HL-60 (cell line): ENCODE measurements at regions not wholly inside any gene's neighbourhood (a gene's known extent, or its start where the extent isn't known, plus 50 kb on each side); places are given as distances from the start of the nearest gene placed in this dataset.

ENCODE experiments used
- DNase-seq, 2 experiments: peaks; one replicate each; pipeline ENCODE4 v3.0.0-alpha.2; 2010 to 2020; ENCODE audit warnings: low read depth in 1 of 2, low spot score in 1 of 2
- H3K27ac ChIP-seq: fragments of 250-450 bp; sonication (Bioruptor Pico); replicated peaks from 2 replicates; pipeline ENCODE4 v1.5.1; 2020; ENCODE audit warnings: mild to moderate bottlenecking, moderate library complexity
- H3K27me3 ChIP-seq: fragments of 250-450 bp; sonication (Bioruptor Pico); 2 replicates; pipeline ENCODE4 v1.5.1; 2021; ENCODE audit warnings: mild to moderate bottlenecking, moderate library complexity; ENCODE audit not compliant: insufficient read depth, poor library complexity, severe bottlenecking
- H3K4me3 ChIP-seq: replicated peaks from 2 replicates; pipeline ENCODE4 v1.5.1; 2011; ENCODE audit warnings: mild to moderate bottlenecking, control low read depth, low read length; ENCODE audit not compliant: insufficient read depth
- CTCF ChIP-seq: IDR thresholded peaks from one replicate; pipeline ENCODE4 v1.5.1; 2011; ENCODE audit warnings: low read length, control low read depth, inconsistent platforms; ENCODE audit not compliant: insufficient read depth
- GABPA ChIP-seq: IDR thresholded peaks from 2 replicates; pipeline ENCODE4 v1.6.1; 2012; ENCODE audit warnings: low read depth
- POLR2AphosphoS5 ChIP-seq: IDR thresholded peaks from 2 replicates; pipeline ENCODE4 v1.6.1; 2012; ENCODE audit warnings: low read depth
- REST ChIP-seq: IDR thresholded peaks from 2 replicates; pipeline ENCODE4 v1.6.1; 2012; ENCODE audit warnings: low read depth; ENCODE audit not compliant: insufficient replicate concordance
- SPI1 ChIP-seq: IDR thresholded peaks from 2 replicates; pipeline ENCODE4 v1.6.1; 2012; ENCODE audit warnings: low read depth, mild to moderate bottlenecking, borderline replicate concordance

GRCh38 chr14:23861666-23862065, 91.9 kb upstream of the DHRS4 start:
- TF ChIP-seq SPI1, result no peak
- no peak for DNase-seq
- Histone ChIP-seq H3K27me3 (no peaks in the 10 kb centered on the region), H3K27ac (no peak overlapping the region), H3K4me3 (no peak overlapping the region)

GRCh38 chr14:23862513-23862912, 91.1 kb upstream of the DHRS4 start:
- TF ChIP-seq GABPA (no peak), CTCF (no peak), REST (no peak), SPI1 (no peak), POLR2AphosphoS5 (no peak)
- no peak for DNase-seq

GRCh38 chr14:23863836-23864235, 89.7 kb upstream of the DHRS4 start:
- Histone ChIP-seq H3K27ac (no peak overlapping the region), H3K27me3 (no peaks in the 10 kb centered on the region), H3K4me3 (no peak overlapping the region)
- DNase-seq, result no peak
- no peak for TF ChIP-seq GABPA
- no peak for TF ChIP-seq SPI1
- no peak for TF ChIP-seq REST
- no peak for TF ChIP-seq POLR2AphosphoS5
- no peak for TF ChIP-seq CTCF

More at GRCh38 chr14:23862513-23862912, 91.1 kb upstream of the DHRS4 start:
- H3K4me3 ChIP-seq, result no peak overlapping the region
- no peak overlapping the region for H3K27ac ChIP-seq
- no peaks in the 10 kb centered on the region for H3K27me3 ChIP-seq

GRCh38 chr14:23864259-23864658, 89.3 kb upstream of the DHRS4 start:
- DNase-seq, result no peak
- TF ChIP-seq POLR2AphosphoS5 (no peak), GABPA (no peak), SPI1 (no peak), CTCF (no peak), REST (no peak)
- no peak overlapping the region for H3K4me3 ChIP-seq
- no peak overlapping the region for H3K27ac ChIP-seq
- no peaks in the 10 kb centered on the region for H3K27me3 ChIP-seq
